Activated gamma-delta T cell treated with anti-CD3 and anti-CD28 coated beads, Interleukin-2, amount 50 U/mL, for 16 hours (primary cell): ENCODE measurements at regions not wholly inside any gene's neighbourhood (a gene's known extent, or its start where the extent isn't known, plus 50 kb on each side); places are given as distances from the start of the nearest gene placed in this dataset.

Source experiments
- DNase-seq: peaks from one replicate; pipeline ENCODE4 v3.0.0-alpha.2; 2020; ENCODE audit warnings: low read depth

DNA sequence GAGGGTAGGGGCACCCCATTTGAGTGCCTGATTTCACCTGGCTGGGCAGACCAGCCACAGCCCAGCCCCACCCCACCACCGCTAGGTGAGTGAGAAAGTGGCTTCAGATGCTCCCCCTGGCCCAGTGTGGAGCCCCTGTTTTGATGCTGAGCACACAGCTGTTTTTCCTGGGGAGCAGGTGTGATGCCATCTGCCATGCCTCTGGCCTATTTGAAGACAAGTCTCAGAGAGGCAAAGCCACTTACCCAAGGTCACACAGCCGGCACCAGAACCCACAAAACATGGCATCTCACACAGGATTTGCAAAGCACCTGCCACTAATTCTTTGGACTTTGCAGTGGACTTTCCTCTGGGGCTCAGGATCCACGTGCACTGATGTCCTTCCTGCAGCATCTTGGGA is 131.3 kb downstream of the INHBB start:
- no peak for DNase-seq

DNA sequence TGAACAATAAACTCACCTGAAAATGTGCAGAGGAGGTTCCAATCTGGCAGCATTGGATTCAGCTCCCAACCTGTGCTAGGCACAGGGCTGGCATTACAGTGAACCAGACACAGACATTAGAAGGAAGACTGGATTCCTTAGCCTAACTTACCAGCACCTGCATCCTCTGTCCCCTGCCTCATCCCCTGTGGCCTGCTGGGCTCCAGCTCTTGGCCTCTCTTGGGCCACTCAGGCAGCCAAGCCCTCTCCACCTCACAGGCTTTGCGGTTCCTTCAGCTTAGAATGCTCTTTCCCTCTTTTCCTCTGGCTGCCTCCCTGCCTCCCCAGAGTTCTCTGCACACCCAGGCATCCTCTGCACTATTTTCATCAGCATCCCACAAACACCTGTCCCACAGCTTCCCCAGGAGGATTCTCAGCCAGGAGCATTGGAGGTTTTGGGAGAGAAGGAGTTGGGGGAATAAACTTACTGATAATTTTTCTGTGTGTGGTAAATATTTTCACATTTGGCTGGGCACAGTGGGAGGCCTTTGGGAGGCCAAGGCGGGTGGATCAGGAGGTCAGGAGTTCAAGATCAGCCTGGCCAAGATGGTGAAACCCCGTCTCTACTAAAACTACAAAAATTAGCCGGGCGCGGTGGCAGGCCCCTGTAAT is 132.0 kb downstream of the INHBB start:
- DNase-seq, result no peak

DNA sequence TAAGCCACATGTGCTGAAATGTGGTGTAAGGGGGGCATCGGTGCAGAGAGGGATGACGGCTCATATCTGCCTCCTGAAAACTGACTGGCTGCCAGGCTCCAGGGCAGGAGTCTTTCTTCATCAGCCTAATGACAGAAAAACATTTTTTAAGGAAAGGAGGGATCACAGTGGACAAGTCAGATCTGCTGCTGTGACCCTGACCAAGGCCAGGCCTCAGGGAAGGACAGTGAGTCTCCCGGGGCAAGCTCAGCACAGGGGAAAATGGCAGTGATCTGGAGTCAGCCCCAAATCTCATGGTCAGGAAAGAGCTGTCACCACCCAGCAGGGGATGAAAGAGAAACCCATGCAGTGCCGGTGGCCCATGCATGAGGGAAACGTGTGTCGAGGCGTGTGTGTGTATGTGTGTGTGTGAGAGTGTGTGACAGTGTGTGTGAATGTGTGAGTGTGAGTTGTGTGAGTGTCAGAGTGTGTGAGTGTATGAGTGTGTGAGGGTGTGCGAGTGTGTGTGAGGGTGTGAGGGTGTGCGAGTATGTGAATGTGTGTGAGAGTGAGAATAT is 134.5 kb downstream of the INHBB start:
- no peak for DNase-seq

DNA sequence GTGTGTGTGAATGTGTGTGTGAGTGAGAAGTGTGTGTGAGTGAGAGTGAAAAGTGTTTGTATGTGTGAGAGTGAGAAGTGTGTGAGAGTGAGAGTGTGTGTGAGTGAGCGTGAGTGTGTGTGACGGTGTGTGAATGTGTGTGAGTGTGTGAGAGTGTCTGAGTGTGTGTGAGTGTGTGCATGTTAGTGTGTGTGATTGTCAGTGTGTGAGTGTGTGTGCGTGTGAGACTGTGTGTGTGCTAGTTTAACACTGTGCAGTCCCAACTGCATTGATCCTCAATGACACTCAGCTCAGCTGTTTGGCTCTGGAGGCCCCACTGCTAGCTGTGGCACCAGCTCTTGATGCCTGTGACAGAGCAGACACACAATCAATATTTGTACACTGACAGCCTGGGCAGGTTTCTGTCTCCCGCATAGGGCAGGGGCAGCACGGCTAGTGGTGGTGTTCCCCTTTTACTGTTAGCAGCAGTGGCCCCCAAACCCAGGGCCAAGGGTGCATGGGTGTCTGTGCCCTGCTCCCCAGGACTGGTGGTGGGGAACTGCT is 135.0 kb downstream of the INHBB start:
- DNase-seq, result no peak

DNA sequence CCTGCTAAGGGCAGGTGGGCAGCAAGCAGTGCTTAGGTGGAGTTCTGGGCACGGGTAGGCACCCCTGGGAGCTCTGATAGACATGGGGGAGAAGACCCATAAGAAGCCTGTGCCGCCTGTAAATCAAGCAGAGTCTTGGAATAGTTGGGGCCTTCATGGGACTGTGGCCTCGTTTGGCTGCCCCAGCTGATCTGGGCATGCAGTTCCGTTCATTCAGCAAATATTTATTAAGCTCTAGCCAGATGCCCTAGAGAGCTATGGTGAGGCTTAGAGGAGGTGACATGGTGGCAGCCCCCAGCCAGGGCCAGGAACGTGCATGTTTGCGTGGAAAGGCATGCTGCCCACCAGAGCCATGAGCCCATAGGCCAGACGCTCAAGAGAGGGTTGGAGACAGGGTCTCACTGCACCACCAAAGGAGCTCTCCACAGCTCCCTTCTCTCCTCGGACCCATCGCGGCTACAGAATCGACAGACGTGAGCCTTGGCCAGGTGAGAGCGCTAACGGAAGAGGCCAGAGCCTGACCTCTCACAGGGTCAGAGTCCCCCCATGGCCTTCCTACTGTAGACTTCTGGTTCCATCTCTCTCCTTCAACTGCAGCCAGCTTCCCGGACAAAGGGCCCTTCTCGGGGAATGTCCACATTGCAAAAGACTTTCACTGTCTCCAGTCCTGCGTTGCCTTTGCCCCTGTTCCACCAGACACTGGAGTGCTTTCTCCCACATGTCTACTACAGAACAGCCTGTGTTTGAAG is 135.7 kb downstream of the INHBB start:
- DNase-seq, result no peak

- DNase-seq, result no peak
Observed at GRCh38 chr2:120482334-120482733, 136.4 kb downstream of the INHBB start.

- DNase-seq, result no peak
Observed at GRCh38 chr2:120483355-120483754, 137.4 kb downstream of the INHBB start.

- no peak for DNase-seq
Observed at GRCh38 chr2:120485096-120485495, 139.2 kb downstream of the INHBB start.

DNA sequence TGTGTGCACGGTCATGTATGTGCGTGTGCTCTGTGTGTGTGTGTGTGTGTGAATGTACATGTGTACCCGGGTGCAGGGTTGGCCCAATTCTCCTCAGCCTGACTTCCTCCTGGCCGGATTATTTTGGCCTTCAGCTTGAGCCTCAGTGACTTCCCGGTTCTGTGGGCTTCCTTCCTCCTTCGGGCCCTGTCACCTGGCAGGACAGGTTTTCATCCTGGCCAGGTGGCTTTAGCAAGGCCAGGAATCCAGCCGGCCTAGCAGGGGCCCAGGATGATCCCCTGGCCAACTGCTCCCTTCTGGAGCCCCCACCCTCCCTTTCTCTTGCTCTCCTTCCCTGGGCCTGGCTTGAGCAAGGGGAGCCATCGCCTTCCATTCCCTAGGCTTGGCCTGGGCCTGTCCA is 140.5 kb downstream of the INHBB start:
- no peak for DNase-seq

- no peak for DNase-seq
Observed at GRCh38 chr2:120486946-120487345, 141.0 kb downstream of the INHBB start.

- DNase-seq, result no peak
Observed at GRCh38 chr2:120488531-120488930, 142.6 kb downstream of the INHBB start.

DNA sequence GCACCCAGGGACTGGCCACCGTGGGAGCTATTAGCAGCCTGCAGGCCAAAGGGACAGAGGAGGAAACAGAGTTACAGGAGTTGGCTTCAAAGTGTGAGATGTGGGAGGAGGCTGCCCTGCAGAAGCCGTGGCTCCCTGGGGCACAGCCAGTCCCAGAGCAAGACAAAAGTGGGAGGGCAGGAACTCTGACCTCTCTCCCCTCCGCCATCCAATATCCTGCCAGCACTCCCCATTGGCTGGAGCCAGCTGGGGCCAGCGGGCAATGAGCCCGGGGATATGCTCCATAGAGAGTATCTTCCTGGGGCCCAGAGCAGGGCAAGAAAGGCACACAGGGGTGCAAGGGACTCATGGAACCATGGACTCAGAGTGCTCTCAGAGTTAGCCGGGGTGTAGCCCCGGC is 143.1 kb downstream of the INHBB start:
- no peak for DNase-seq

DNA sequence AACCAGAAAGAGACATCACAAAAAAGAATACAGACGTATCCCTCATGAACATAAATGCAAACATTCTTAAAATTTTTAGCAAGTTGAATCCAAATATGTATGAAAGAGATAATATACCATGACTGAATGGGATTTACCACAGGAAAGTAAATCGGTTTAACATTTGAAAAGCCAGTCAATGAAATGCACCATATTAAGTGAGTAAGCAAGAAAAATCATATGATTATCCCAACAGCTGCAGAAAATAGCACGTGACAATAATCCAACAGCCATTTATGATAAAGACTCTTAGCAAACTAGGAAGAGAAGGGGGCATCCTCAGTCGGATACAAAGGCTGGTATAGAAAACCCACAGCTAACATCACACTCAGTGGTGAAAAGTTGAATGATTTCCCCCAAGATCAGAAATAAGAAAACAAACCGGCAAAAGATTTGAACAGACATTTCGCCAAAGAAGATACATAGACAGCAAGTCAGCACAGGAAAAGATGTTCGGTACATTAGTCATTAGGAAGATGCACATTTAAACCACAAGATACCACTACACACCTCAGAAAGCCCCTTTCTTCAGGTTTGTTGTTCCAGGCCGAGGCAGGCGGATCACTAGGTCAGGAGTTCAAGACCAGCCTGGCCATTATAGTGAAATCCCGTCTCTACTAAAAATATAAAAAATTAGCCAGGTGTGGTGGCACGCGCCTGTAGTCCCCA is 144.3 kb downstream of the INHBB start:
- no peak for DNase-seq

DNA sequence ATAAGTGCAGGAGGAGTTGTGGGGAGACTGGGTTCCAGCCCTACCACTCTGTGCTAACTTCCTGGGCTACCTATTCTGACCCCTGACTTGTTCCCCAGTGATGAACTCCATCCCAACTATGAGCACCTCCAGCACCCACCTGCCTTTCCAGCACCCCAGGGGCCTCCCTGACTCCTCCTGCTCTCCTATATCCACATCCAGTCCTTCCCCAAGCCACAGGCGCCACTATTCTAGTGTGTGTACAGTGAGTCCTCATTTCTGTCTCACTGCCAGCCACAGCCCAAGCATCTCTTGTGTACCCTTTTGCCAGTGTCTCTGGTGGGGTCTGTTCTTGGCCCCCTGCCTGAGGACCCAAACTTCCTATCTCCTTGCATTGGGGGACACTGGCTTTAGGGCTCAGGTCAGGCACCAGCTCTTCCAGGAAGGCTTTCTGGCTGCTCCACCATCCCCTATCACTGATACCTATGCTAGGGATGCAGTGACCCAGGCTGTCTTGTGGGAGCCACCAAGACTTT is 145.2 kb downstream of the INHBB start:
- DNase-seq, result no peak

DNA sequence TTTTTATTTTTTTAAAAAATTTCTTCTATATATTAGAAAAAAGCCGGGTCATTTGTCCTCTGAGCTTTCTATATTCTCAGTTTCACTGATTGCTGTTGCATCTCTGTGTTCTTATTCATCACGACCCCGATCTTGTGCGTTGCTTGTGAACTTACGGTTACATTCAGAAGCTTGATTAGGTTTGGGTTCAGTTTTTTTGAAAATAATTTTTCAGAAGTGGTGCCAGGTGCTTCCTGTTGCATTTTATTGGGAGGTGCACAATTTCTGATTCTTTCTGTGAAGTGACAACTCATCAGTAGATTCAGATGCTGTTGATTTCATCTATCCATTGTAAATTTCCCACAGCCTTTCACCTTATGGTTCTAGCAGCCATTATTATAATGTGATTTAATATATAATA is 147.3 kb downstream of the INHBB start:
- no peak for DNase-seq

DNA sequence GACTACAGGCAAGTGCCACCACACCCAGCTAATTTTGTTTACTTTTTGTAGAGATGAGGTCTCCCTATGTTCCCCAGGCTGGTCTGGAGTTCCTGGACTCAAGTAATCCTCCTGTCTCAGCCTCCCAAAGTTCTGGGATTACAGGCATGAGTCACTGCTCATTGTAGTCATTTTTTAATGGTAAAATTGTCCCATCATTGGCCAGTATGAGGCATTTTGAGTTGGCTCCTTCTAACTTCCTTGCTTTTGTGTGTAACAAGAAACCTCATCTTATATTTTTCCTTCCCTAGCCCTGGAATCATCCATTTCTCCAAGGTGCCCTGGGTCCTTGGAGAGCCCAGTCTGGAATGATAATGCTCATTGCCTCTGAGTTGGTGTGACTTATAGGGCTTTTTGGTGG is 148.5 kb downstream of the INHBB start:
- DNase-seq, result no peak

DNA sequence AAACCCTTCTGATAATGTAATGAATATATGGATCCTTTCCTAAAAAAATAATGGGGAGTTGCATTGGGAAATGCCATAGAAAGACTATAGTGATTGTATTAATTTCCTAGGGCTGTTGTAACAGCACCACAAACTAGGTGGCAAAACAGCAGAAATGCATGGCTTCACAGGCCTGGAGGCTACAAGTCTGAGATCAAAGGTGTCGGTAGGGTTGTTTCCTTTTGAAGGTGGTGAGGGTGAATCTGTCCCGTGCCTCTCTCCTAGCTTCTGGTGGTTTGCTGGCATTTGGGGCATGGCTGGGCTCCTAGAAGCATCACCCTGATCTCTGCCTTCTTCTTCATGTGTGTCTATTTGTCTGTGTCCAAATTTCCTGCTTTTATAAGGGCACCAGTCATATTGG is 149.7 kb downstream of the INHBB start:
- DNase-seq, result no peak

GRCh38 chr2:120496235-120496634 is 150.3 kb downstream of the INHBB start:
- no peak for DNase-seq

- DNase-seq, result no peak
Observed at GRCh38 chr2:120496759-120497158, 150.8 kb downstream of the INHBB start.

DNA sequence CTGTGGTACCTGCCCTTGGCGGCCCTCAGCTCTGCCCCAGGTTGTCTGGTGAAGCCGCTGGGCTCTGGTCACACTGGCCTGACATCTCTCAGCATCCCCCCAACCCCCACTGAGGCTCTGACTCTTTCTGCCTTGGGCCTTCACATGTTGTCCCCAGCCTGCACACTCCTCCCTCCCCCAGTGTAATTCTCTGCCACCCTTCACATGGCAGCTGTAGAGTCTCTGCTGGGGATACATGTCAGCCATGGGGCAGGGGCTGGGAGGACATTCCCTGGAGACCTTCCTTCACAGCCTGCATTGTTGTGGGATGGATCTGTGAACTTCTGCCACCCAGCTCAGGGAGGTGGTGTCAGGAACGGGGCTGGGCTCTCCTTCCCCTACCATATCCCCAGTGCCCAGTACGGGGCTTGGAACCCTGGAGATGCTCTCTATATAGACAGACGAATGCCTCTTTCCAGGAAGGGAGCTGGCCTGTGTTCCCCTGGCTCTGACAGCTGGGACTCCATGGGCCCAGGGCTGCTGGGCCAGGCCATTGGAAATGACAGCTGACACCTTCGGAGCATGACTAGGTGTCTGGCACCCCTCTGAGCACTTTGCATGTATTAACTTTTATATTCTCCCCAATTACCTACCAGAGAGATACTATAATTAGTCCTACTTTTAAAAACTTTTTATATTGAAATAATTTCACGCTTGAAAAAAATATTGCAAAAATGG is 151.5 kb downstream of the INHBB start:
- no peak for DNase-seq

GRCh38 chr2:120498121-120498520 is 152.2 kb downstream of the INHBB start:
- no peak for DNase-seq
